ENCODE measurements at regions not wholly inside any gene's neighbourhood (a gene's known extent, or its start where the extent isn't known, plus 50 kb on each side); places are given as distances from the start of the nearest gene placed in this dataset.
"Not testable (repeated sequence)": the region's sequence is repeated elsewhere in the genome, so short reads cannot be mapped to it uniquely, and the experiment has no call there.

- no peak for DNase-seq (ENCODE audit: low read depth, low spot score)
Measured at GRCh38 chr2:190742431-190742830, 93.5 kb downstream of the NAB1 start.

DNA sequence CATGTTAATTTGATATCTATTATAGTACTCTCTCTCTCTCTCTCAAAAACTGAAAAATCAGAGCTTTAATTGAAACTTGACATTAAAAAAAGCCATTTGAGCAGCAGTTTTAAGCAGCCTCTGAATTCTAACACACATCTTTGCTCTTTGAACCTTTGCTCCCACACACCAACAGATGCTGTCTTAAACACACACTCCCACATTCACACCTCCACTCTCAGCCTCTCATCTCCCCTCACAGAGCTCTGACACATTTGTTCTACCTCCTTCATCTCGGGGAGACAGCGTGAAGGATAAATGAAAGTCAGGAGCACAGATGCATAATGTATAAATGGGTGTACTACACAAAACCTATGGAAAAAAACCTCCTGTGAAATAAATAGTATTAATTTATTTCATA, 95.2 kb downstream of the NAB1 start:
- no peak for DNase-seq (ENCODE audit: low read depth, low spot score)

DNA sequence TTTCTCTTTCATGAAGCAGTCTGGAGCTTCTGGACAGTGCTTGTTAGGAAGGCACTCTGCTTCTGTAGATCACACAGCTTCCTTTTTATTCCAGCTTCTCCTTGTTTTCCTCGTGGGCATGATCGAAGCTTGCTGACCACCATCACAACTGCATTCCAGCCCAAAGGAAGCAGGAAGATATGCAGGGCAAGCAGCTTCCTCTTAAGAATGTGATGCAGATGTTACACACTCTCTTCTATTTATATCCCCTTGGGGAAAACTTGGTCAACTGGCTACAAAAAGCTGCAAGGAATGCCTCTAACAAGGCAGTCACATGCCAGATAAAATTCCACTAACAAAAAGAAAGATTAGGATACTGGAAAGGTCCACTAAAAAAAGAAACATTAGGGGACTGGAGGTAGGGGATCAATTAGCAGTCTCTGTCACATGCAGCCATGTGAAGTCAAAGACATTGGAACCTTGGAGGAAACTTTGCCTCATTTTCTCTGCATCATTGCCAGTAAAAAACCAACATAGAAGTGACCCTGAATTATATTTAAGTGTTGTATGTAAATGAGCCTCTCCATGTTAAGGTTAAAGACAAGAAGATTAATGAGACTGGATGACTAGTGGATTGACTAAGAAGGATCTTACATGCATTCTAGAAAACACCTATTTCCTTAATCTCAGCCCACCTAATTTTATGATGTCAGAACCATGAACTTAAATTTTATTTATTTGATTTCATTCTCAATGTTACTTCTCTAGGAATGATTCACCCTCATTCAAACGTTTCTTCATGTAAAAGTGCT, 98.3 kb downstream of the NAB1 start:
- DNase-seq (ENCODE audit: low read depth, low spot score) = no peak

DNA sequence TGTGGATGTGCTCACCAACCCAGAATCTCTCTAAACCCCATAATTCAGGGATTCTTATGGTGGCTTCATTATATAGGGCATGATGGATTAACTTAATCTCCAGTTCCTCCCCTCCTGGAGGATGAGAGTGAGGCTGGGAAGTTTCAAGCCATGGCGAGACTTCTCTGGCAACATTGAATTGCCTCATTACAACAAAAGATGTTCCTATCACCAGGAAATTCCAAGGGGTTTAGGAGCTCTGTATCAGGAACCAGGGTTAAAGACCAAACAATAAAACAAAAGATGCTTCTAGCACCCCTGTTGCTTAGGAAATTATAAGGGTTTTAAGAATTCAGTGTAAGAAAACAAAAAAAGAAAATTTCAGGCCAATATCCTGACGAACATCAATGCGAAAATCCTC, 100.1 kb downstream of the NAB1 start:
- no peak for DNase-seq (ENCODE audit: low read depth, low spot score)

DNA sequence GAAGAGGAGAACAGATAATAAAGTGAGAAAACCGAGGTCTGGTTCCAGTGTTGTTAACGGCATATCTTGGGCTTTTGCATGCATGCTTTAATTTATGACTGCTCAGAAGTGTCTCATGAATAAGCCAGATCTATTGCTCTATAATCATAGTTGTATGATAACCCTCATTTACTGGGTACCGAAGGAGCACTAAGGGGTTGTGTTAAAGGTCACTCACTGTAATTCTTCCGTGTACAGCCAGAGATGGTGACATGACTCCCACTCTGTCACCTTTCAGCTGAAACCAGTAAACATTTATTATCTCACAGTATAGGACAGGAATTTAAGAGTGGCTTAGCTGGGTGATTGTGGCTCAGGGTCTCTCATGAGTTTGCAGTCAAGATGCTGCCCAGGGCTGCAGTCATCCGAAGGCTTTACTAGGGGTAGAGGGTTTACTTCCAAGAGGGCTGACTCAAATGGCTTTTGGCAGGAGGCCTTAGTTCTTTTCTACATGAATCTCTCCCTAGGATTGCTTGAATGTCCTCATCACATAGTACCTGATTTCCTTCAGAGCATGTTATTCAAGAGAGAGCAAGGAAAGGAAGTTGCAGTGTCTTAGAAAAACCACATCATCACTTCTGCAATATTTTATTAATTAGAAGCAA, 107.0 kb downstream of the NAB1 start:
- no peak for DNase-seq (ENCODE audit: low read depth, low spot score)

- DNase-seq (ENCODE audit: low read depth, low spot score) = no peak
Measured at GRCh38 chr2:190759749-190760213, 110.9 kb downstream of the NAB1 start.

DNA sequence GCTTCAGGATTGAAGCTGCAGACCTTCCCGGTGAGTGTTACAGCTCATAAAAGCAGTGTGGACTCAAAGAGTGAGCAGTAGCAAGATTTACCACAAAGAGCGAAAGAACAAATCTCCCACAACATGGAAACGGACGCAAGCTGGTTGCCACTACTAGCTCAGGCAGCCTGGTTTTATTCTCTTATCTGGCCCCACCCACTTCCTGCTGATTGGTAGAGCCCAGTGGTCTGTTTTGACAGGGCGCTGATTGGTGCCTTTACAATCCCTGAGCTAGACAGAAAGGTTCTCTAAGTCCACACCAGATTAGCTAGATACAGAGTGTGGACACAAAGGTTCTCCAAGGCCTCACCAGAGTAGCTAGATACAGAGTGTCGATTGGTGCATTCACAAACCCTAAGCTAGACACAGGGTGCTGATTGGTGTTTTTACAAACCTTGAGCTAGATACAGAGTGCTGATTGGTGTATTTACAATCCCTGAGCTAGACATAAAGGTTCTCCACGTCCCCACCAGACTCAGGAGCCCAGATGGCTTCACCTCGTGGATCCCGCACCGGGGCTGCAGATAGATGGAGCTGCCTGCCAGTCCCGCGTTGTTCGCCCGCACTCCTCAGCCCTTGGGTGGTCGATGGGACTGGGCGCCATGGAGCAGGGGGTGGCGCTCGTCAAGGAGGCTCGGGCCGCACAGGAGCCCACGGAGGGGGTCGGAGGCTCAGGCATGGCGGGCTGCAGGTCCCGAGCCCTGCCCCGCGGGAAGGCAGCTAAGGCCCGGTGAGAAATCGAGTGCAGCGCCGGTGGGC, 111.7 kb downstream of the NAB1 start:
- DNase-seq (ENCODE audit: low read depth, low spot score) = not testable (repeated sequence)

GRCh38 chr2:190761216-190761615, 112.3 kb downstream of the NAB1 start:
- not testable (repeated sequence) for DNase-seq (ENCODE audit: low read depth, low spot score)

DNA sequence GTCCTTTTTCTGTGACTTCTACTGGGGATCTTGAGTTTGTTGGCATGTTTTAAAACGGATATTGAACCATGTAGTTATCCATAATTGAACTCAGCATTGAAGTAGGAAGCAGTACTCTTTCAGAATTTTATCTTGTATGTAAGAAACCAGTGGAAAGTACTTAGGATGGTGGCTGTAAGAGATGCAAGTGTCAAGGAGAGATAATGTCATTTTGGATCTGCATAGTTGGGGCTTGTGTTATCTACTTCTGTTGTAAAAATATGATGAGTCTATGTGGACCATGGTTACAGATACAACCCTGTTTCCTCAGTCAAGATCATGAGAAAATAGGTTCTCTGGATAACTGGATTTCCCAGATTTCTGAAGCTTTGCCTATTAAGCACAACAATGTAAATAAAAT, 113.7 kb downstream of the NAB1 start:
- DNase-seq (ENCODE audit: low read depth, low spot score) = no peak

DNA sequence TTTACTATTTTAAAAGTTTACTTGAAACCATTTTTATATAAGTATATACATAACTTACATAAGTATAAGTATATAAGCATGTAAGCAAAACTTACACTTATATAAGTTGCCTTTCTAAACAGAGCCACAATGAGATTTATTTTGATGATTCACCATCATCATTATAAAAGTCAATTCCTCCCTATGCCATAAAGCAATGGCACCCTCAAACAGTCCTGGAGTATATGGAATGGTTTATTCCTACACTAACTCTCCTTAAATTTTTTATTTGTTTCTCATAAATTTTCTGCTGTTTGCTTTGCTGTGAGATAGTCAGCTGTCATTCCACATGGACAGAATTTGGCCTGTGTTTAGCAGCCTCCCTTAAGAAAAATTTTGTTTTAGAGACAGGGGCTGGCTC, 114.2 kb downstream of the NAB1 start:
- DNase-seq (ENCODE audit: low read depth, low spot score) = no peak

GRCh38 chr2:190763901-190764514, 115.1 kb downstream of the NAB1 start:
- no peak for DNase-seq (ENCODE audit: low read depth, low spot score)

- DNase-seq (ENCODE audit: low read depth, low spot score) = no peak
Measured at GRCh38 chr2:190765386-190766173, 115.0 kb upstream of the GLS start.

DNA sequence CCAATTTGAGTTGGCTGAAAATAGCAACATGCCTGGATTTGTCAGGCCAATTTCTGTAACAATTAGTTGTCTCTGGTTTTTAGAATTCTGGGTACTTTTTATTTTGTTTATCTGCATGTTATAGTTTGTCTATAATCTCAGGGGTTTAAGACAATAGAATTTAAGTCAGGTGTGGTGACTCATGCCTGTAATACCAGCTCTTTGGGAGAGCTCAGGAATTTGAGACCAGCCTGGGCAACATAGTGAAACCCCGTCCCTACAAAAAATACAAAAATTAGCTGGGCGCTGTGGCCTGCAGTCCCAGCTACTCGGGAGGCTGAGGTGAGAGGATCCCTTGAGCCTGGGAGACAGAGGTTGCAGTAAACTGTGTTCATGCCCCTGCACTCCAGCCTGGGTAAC, 114.4 kb upstream of the GLS start:
- DNase-seq (ENCODE audit: low read depth, low spot score) = no peak

- no peak for DNase-seq (ENCODE audit: low read depth, low spot score)
Measured at GRCh38 chr2:190766595-190766994, 114.0 kb upstream of the GLS start.

DNA sequence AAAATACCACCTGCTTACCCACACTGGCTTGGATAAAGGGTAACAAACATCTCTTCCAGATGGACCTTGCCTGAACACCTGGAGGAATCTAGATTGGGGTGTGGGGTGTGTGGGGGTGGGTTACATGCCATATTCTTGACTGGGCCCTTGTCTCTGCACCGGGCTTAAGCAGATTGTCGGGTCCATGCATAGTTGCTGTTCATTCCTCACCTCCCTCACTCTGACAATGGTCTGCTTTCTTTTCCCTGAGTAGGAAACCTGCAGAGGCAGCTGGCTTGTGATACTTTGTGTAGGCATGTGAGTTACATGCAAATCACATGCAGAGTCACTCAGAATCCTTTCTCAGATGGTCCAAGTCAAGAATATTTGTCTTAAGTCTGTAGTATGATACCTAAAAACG, 112.8 kb upstream of the GLS start:
- no peak for DNase-seq (ENCODE audit: low read depth, low spot score)

DNA sequence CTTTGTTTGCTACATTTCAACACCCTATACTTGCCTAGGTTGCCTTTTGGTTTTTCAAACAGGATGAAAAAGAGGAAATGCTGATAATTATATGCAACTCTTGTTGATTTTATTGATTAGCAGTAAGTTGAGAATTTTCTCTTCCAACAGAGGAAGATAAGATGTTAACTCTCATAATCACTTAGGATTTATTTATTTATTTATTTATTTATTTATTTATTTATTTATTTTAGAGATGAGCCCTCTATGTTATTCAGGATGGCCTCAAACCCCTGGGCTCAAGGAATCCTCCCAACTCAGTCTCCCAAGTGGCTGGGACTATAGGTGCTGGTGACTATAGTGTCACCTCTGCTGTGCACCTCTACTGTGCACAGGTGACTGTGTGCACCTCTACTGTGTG, 111.4 kb upstream of the GLS start:
- no peak for DNase-seq (ENCODE audit: low read depth, low spot score)

DNA sequence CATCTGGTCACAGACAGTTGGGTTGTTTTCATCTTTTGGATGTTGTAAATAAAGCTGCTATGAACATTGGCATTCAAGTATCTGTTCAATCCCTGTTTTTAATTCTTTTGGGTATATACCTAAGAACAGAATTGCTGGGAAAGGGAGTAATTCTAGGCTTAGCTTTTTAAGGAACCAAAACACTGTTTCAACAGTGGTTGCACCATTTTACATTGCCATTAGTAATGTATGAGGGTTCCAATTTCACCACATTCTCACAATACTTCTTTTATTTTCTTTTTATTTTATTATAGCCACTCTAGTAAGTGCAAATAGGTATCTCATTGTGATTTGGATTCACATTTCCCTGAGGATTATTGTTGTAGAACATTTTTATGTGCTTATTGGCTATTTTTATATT, 108.9 kb upstream of the GLS start:
- DNase-seq (ENCODE audit: low read depth, low spot score) = no peak

- DNase-seq (ENCODE audit: low read depth, low spot score) = no peak
Measured at GRCh38 chr2:190780594-190780993, 100.0 kb upstream of the GLS start.

- peak; percentile 12 for DNase-seq (ENCODE audit: low read depth, low spot score)
Measured at GRCh38 chr2:190781604-190782198, 98.9 kb upstream of the GLS start.

GRCh38 chr2:190782264-190782663, 98.4 kb upstream of the GLS start:
- no peak for DNase-seq (ENCODE audit: low read depth, low spot score)

All from activated naive CD8-positive, alpha-beta T cell treated with anti-CD3 and anti-CD28 coated beads, Interleukin-2, amount 50 U/mL, for 16 hours (primary cell).